CD4-positive, alpha-beta T cell treated with Interleukin-10 for 1 hour (primary cell): ENCODE measurements at regions not wholly inside any gene's neighbourhood (a gene's known extent, or its start where the extent isn't known, plus 50 kb on each side); places are given as distances from the start of the nearest gene placed in this dataset.

ENCODE experiments used
- DNase-seq: peaks from one replicate; pipeline ENCODE4 v3.0.0-alpha.2; 2020

GRCh38 chr1:51025374-51025773, 55.3 kb downstream of the CDKN2C start:
- DNase-seq = no peak

- DNase-seq = no peak
These were observed 62.9 kb downstream of the CDKN2C start for GRCh38 chr1:51032936-51033335.

DNA sequence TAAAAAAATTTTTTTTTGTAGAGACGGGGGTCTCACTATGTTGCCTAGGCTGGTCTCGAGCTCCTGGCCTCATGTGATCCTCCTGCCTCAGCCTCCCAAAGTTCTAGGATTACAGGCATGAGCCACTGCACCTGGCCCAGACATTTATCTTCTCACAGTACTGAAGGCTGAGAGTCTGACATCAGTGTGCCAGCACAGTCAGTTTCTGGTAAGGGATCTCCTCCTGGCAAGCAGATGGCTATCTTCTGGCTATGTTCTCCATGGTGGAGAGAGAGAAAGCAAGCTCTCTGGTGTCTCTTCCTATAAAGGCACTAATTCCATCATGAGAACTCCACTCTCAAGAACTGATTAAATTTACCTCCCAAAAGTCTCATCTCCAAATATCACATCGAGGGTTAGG, 57.8 kb upstream of the C1orf185 start:
- no peak for DNase-seq

DNA sequence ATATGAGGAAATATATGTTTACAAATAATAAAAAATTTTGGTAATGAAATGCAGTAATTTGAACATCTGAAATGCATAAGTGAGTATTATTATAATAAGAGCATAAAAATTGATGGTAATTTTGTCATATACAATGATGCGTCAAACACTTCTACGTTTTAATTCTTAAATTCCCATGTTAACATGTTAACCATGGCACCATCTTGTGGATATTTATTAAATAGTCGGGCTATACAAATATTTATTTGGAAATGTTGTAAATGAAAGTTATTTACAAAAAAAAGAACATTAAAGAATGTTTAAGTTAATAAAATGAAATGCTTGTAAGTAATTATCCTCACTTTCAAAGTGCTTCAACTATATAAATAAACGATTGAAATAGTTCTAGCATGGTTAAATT, 57.2 kb upstream of the C1orf185 start:
- peak; percentile 23 for DNase-seq

GRCh38 chr1:51048021-51048420, 54.0 kb upstream of the C1orf185 start:
- DNase-seq = no peak

DNA sequence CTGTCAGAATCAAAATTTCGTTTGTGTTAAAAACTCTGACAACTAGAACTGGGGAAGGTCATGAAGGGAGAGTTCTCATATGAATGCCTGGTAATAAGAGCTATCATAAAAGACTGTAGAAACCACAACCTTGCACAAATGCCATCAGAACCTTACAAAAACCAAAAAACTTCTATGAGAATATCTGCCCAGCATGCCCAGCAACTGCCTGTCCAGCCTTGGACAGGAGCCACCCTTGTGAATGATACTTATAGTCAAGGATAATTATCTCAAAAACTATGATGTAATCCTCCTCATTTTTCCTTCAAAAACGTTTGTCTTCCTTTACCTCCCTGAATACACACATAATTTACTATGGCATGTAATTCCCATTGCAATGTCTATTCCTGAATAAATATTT, 53.4 kb upstream of the C1orf185 start:
- no peak for DNase-seq
